Activated naive CD8-positive, alpha-beta T cell treated with anti-CD3 and anti-CD28 coated beads for 36 hours (primary cell): ENCODE measurements at regions not wholly inside any gene's neighbourhood (a gene's known extent, or its start where the extent isn't known, plus 50 kb on each side); places are given as distances from the start of the nearest gene placed in this dataset.

Source experiments
- DNase-seq: peaks from one replicate; pipeline ENCODE4 v3.0.0; 2021
- H3K27ac Mint-ChIP-seq: one replicate; pipeline ENCODE4 v1.8.0; 2022; ENCODE audit warnings: mild to moderate bottlenecking, moderate library complexity, mixed read lengths
- H3K27me3 Mint-ChIP-seq: one replicate; pipeline ENCODE4 v1.8.0; 2022; ENCODE audit warnings: mild to moderate bottlenecking, mixed read lengths
- H3K36me3 Mint-ChIP-seq: one replicate; pipeline ENCODE4 v1.8.0; 2021; ENCODE audit warnings: mild to moderate bottlenecking, mixed read lengths
- H3K4me1 Mint-ChIP-seq: one replicate; pipeline ENCODE4 v1.8.0; 2021; ENCODE audit warnings: mixed read lengths
- H3K4me3 Mint-ChIP-seq: one replicate; pipeline ENCODE4 v1.8.0; 2022; ENCODE audit warnings: mild to moderate bottlenecking, moderate library complexity, mixed read lengths
- H3K9me3 Mint-ChIP-seq: one replicate; pipeline ENCODE4 v1.8.0; 2022; ENCODE audit warnings: mixed read lengths

DNA sequence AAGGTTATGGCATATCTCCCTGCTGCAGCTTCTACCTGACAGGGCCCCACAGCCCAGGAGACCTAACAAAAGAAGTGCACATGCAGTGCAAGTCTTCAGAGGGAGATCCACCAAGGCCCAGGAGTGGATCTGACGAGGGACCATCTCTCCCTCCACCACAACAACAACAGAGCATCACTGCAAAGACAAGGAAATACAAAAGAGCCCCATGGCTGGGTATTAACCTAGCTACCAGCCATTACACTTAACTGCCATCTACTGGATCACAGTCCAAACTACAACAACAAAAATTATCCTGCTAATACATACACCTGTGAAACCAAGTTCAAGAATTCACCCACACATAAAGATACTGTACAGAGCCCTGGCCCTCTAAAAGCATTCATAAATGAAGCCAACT lies 280.2 kb upstream of the SLC7A11 start:
- Mint-ChIP-seq H3K4me3 (no peak overlapping the region), H3K27me3 (no peaks in the 10 kb centered on the region), H3K27ac (no peak overlapping the region), H3K9me3 (no peaks in the 10 kb centered on the region), H3K36me3 (no peaks in the 10 kb centered on the region), H3K4me1 (no peaks in the 10 kb centered on the region)
- no peak for DNase-seq

DNA sequence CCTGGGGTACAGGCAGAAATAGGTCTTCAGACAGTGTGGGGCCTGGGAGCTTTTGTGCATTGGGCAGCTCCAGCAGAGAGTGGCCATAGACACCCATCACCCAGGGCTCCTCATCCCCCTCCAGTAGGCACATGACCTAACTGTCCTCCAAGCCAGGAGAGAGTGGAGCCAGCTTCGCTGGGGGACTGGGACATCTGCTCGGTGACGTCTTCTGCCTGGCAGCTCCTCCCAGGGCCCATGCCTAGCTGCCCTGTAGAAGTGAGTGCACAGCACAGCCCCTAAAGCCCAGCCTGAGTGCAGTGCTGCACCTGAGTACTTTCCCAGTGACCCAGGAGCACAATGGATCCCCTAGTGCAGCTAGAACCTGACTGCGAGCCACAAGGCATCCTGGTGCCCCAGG lies 279.7 kb upstream of the SLC7A11 start:
- H3K36me3 Mint-ChIP-seq, result no peaks in the 10 kb centered on the region
- H3K27me3 Mint-ChIP-seq, result no peaks in the 10 kb centered on the region
- no peaks in the 10 kb centered on the region for H3K9me3 Mint-ChIP-seq
- no peaks in the 10 kb centered on the region for H3K4me1 Mint-ChIP-seq
- no peak overlapping the region for H3K4me3 Mint-ChIP-seq
- DNase-seq, result no peak
- H3K27ac Mint-ChIP-seq, result no peak overlapping the region

DNA sequence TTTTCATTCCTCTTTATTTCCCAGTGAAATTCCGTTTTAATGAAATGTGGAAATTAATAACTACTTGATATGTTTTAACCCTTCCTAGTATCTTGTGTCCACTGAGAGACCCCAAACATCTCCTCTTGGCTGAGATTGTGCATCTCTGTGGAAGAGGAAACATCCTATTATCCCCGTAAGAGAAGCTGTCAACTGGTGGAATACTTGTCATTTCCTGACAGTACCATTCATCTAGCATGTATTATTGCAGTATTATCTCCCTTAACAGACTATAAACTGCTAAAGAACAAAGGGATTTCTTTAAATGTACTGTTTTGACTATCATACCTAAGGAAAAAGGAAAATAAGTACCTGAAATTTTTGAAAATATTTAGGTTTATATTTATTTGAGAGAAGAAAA lies 277.3 kb upstream of the SLC7A11 start:
- DNase-seq, result no peak
- no peak overlapping the region for H3K27ac Mint-ChIP-seq
- H3K36me3 Mint-ChIP-seq, result no peaks in the 10 kb centered on the region
- H3K4me3 Mint-ChIP-seq, result no peak overlapping the region
- H3K27me3 Mint-ChIP-seq, result no peaks in the 10 kb centered on the region
- no peaks in the 10 kb centered on the region for H3K4me1 Mint-ChIP-seq
- H3K9me3 Mint-ChIP-seq, result no peaks in the 10 kb centered on the region

DNA sequence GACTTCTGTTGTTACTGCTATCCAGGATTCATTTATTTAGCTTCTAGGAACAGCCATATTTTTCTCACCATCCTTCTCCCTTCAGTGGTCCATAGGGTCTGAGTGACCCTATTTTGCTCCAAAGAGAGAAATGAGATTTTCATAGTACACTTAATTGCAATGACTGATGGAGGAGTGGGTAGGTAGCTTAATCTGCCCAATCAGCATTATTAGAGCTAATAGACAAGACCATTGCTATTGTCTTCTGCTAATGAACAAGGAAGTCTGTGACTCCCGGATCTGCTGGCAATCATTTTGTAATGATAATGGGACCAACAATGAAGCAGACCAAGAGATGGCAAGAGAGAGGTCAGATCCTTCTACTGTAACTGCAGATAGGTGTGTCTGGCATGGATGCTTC lies 271.4 kb upstream of the SLC7A11 start:
- Mint-ChIP-seq H3K9me3 (no peaks in the 10 kb centered on the region), H3K27me3 (no peaks in the 10 kb centered on the region), H3K27ac (no peak overlapping the region), H3K4me3 (no peak overlapping the region), H3K4me1 (no peaks in the 10 kb centered on the region), H3K36me3 (no peaks in the 10 kb centered on the region)
- DNase-seq, result no peak

DNA sequence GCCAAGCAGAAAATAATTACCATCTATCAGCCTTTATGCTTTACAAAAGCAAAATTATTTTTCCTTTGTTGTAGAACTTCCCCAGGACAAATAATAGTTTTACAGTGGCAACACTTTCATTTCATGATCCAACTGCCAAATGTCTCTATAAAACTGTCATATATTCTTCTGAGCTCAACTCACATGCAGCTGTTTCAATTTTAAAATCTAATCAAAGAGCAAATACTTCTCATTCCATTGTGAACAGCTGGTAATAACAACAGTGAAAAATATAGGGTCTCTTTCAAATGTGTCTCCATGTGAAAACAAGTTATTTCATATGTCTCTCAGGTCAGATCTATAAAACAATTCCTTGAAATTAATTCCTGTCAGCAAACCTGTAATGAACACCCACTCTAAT lies 270.6 kb upstream of the SLC7A11 start:
- Mint-ChIP-seq H3K27ac (no peak overlapping the region), H3K4me3 (no peak overlapping the region), H3K36me3 (no peaks in the 10 kb centered on the region), H3K27me3 (no peaks in the 10 kb centered on the region), H3K4me1 (no peaks in the 10 kb centered on the region), H3K9me3 (no peaks in the 10 kb centered on the region)
- no peak for DNase-seq

DNA sequence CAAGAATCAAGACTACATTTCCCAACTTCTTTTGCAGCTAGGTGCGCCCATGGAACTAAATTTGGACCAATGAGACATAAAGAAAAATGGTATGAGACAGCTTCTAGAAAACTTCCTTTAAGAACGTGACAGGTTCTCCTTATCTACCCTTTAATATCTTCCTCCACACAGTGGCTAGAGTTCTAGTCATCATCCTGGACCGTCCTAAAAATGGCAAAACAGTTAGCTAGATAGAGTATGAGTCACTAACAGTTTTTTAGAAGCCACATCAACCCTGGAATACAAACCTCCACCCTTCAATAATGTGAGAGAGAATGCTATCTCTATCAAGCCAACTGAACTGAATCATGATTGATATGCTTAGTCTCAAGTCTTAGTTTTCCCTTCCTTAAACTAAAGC lies 267.9 kb upstream of the SLC7A11 start:
- Mint-ChIP-seq H3K4me1 (no peaks in the 10 kb centered on the region), H3K36me3 (no peaks in the 10 kb centered on the region), H3K27me3 (no peaks in the 10 kb centered on the region), H3K4me3 (no peak overlapping the region), H3K9me3 (peaks cover 4% of the 10 kb centered on the region), H3K27ac (no peak overlapping the region)
- DNase-seq, result no peak

DNA sequence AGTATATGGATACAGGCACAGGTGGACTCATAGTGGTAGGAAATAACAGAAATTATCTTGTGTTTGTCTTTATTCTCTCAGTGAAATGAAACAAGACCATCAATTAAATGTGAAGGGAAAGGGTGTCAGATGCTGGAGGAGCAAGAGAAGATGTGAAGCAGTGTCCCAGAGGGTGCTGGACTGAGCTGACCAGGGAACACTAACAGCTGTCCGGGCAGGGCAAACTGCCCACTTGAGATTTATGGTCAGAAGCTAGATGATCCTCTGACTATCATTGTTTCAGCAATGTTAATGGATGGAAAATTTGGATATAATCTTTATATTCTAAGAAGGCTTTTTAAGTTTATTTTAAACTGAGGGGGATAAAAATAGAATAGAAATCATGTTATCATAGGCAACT lies 267.2 kb upstream of the SLC7A11 start:
- H3K9me3 Mint-ChIP-seq, result peaks cover 4% of the 10 kb centered on the region
- no peak overlapping the region for H3K4me3 Mint-ChIP-seq
- H3K4me1 Mint-ChIP-seq, result no peaks in the 10 kb centered on the region
- H3K27ac Mint-ChIP-seq, result no peak overlapping the region
- no peak for DNase-seq
- no peaks in the 10 kb centered on the region for H3K27me3 Mint-ChIP-seq
- H3K36me3 Mint-ChIP-seq, result no peaks in the 10 kb centered on the region

DNA sequence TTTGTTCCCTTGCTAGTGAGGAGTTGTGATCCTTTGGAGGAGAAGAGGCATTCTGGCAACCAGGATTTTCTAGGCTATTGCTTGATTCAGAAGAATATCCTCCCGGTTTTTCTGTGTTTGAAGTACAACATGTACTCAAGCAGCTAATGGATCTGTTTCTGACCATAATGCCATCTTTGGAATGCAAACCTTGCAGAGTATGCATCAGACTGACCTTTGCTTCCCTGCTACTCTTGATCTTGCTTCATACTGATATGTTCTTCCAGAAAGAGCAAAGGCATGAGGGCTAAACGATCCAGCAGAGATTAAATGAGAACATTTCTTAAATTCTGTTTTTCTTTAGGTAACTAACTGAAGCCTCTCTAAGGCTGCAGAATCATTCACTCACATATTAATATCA lies 265.4 kb upstream of the SLC7A11 start:
- H3K4me3 Mint-ChIP-seq, result no peak overlapping the region
- H3K27me3 Mint-ChIP-seq, result no peaks in the 10 kb centered on the region
- DNase-seq, result no peak
- no peaks in the 10 kb centered on the region for H3K36me3 Mint-ChIP-seq
- no peak overlapping the region for H3K27ac Mint-ChIP-seq
- peaks cover 7% of the 10 kb centered on the region for H3K9me3 Mint-ChIP-seq
- no peaks in the 10 kb centered on the region for H3K4me1 Mint-ChIP-seq

DNA sequence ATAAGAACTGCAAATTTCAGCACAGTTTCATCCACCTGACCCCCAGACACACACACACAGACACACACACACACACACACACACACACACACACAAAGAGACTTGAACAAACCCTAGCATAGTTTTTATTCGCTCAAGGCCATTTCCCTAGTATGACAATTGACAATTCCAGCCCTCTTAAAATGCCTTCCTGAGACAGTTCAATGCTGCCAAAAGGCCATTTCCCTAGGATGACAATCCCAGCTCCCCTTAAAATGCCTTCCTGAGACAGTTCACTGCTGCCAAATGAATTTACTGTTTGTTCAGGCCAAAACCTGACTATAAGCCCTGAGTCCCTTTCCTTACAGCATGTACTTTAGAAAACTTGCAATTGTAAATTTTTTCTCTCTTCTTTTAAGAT lies 259.5 kb upstream of the SLC7A11 start:
- Mint-ChIP-seq H3K36me3 (no peaks in the 10 kb centered on the region), H3K4me1 (no peaks in the 10 kb centered on the region), H3K4me3 (no peak overlapping the region), H3K27me3 (no peaks in the 10 kb centered on the region), H3K27ac (no peak overlapping the region), H3K9me3 (peaks cover 6% of the 10 kb centered on the region)
- DNase-seq, result no peak

DNA sequence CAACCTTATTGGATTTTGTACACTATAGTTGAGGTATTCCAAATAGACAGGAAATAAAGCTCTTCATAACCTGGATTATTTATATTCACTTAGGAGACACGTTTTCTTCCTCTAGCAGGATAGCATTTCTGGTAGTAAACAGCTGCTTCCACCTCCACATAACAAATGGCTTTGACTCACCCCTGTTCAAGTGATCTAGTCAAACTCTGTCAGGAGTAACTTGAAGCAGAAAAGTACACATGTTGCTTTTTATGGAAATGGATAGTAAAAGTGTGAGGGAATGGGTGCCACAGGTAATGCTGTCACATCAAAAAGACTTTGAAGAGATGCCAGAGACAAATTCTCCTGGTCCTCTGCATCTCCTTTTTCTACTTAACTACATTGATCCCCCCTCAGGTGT lies 258.7 kb upstream of the SLC7A11 start:
- peaks cover 6% of the 10 kb centered on the region for H3K9me3 Mint-ChIP-seq
- H3K27me3 Mint-ChIP-seq, result no peaks in the 10 kb centered on the region
- H3K4me3 Mint-ChIP-seq, result no peak overlapping the region
- H3K27ac Mint-ChIP-seq, result no peak overlapping the region
- no peak for DNase-seq
- no peaks in the 10 kb centered on the region for H3K4me1 Mint-ChIP-seq
- no peaks in the 10 kb centered on the region for H3K36me3 Mint-ChIP-seq

DNA sequence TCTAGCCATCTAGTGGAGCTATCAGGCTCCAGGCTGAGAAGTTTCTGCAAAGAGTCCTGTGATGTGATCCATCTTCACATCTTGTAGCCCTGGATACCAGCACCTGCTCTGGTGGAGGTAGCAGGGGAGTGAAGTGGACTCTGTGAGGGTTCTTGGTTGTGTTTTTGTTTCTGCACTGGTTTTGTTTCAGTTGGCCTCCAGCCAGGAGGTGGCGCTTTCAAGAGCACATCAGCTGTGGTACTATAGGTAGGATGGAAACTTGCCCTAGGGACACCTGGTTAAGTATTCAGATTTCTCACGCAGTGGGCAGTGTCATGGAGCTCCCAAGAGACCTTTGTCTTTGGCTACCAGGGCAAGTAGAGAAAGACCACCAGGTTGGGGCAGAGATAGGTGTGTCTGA lies 257.5 kb upstream of the SLC7A11 start:
- Mint-ChIP-seq H3K36me3 (no peaks in the 10 kb centered on the region), H3K4me3 (no peak overlapping the region), H3K4me1 (no peaks in the 10 kb centered on the region), H3K27me3 (no peaks in the 10 kb centered on the region), H3K9me3 (peaks cover 4% of the 10 kb centered on the region), H3K27ac (no peak overlapping the region)
- no peak for DNase-seq

DNA sequence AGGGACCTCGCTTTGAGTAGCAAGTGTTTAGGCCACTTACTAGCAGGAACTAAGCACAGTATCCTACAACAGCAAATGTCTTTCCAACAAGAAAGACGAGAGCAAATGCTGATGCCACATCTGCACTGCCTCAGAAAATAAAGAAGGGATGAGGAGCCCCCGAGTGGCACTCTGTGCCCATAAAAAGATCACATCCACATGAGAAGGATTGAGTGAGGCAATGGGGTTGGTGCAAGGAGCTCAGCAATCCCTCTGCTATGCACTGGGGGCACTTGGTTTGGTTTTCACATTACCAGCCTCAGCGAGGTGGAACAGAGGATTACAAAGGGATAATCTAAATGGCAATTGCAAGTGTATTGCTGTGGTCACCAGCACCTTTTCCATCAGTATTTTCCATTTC lies 252.8 kb upstream of the SLC7A11 start:
- Mint-ChIP-seq H3K27me3 (no peaks in the 10 kb centered on the region), H3K27ac (no peak overlapping the region), H3K9me3 (no peaks in the 10 kb centered on the region), H3K4me1 (no peaks in the 10 kb centered on the region), H3K36me3 (no peaks in the 10 kb centered on the region), H3K4me3 (no peak overlapping the region)
- DNase-seq, result no peak

DNA sequence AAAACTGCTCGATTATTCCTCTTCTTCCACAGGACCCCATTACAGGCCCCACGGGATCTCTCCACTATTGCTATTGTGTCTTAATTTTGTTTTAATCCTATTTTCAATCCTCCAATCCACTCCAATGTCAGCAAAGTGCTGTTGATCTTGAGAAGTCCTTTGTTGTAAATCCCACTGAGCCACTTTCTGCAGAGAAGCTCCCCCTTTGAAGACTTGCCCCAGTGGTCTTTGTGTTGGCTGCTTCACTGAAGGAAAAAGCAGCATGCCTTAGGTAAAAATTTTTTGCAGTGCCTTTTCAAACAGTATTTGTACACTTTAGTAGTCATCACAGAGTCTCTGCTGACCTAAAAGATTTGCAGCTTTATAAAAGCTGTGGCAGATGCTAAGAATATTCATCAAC lies 252.0 kb upstream of the SLC7A11 start:
- H3K9me3 Mint-ChIP-seq, result no peaks in the 10 kb centered on the region
- no peak overlapping the region for H3K27ac Mint-ChIP-seq
- no peaks in the 10 kb centered on the region for H3K36me3 Mint-ChIP-seq
- no peak overlapping the region for H3K4me3 Mint-ChIP-seq
- no peaks in the 10 kb centered on the region for H3K27me3 Mint-ChIP-seq
- H3K4me1 Mint-ChIP-seq, result no peaks in the 10 kb centered on the region
- no peak for DNase-seq

DNA sequence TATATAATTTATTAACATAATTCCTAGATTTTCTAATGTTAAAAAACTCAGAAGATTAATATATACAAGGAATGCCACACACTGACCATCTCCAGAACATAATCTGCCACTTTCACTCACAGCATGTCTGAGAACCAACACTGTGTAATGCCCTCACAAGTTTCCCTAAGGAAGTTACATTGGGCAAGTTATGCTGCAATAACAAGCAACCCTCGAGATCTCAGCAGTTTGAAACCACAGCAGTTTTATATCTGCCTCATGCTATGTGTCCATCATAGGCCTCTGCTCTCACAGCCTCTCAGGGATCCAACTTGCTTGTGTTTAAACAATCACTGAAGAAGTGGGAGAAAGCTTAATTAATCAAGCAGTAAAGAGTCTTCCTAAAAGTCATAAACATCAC lies 250.0 kb upstream of the SLC7A11 start:
- Mint-ChIP-seq H3K9me3 (no peaks in the 10 kb centered on the region), H3K4me1 (no peaks in the 10 kb centered on the region), H3K4me3 (no peak overlapping the region), H3K36me3 (no peaks in the 10 kb centered on the region), H3K27me3 (no peaks in the 10 kb centered on the region), H3K27ac (no peak overlapping the region)
- DNase-seq, result no peak

DNA sequence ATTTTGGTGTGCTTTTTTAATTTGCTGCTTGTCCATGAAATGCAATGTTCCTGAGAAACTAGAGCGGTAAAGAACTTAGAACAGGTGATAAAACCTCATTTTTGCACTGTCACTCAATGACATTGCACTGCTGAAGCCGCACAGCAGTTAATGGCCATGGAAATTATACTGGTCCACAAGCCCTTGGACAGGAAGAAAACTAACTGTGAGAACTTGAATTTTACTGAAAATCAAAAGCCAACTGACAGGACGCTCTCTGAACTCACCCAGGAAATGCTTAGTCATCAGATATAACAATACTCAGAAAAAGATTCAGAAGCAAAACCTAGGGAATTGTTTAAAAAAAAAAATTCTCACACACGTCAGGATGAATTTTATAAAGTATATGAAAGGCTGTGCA lies 246.4 kb upstream of the SLC7A11 start:
- DNase-seq, result no peak
- no peaks in the 10 kb centered on the region for H3K36me3 Mint-ChIP-seq
- H3K4me3 Mint-ChIP-seq, result no peak overlapping the region
- no peaks in the 10 kb centered on the region for H3K4me1 Mint-ChIP-seq
- no peaks in the 10 kb centered on the region for H3K27me3 Mint-ChIP-seq
- no peaks in the 10 kb centered on the region for H3K9me3 Mint-ChIP-seq
- no peak overlapping the region for H3K27ac Mint-ChIP-seq

DNA sequence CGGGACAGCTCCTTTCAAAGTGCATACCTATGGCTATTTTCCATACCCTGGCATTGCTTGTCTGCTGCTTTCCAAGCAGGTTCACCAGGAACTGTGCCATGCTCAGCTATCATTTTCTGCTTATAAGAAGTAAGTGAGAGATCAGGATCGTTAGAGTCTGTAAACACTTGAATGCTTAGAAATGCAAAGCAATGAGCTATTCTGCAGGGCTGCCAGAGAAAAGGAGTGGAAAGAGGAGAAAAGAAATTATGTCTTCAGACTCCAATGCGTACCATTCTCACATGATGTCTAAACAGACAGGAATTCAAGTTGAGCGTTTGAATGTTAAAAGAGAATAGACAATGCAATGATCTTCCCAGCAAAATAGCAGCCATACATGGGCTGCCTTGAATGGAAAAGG lies 245.5 kb upstream of the SLC7A11 start:
- Mint-ChIP-seq H3K27me3 (no peaks in the 10 kb centered on the region), H3K4me1 (no peaks in the 10 kb centered on the region), H3K4me3 (no peak overlapping the region), H3K36me3 (no peaks in the 10 kb centered on the region), H3K9me3 (no peaks in the 10 kb centered on the region), H3K27ac (no peak overlapping the region)
- no peak for DNase-seq

DNA sequence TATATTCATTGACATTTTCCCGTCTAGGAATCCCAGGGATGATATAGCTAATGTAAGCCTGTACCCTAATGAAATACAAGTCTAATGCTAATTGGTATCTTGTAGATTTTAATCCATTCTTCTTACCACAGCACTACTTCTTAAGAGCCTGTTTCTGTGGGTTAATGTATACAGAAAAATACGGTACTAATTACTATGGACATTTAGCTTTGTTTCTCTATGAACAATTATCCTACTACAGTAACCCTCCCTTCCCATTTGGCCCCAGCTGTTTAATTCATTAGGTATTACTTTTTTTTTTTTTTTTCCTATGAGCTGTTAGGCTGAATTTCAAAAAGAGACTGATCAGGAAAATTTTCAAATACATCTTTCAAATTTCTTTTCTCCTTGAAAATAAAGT lies 245.1 kb upstream of the SLC7A11 start:
- no peak for DNase-seq
- Mint-ChIP-seq H3K27me3 (no peaks in the 10 kb centered on the region), H3K9me3 (no peaks in the 10 kb centered on the region), H3K4me1 (no peaks in the 10 kb centered on the region), H3K27ac (no peak overlapping the region), H3K36me3 (no peaks in the 10 kb centered on the region), H3K4me3 (no peak overlapping the region)
